NCI-H524 treated with DMSO at 0.1 percent for 48 hours (cell line): ENCODE measurements at regions not wholly inside any gene's neighbourhood (a gene's known extent, or its start where the extent isn't known, plus 50 kb on each side); places are given as distances from the start of the nearest gene placed in this dataset.
"Not testable (repeated sequence)": the region's sequence is repeated elsewhere in the genome, so short reads cannot be mapped to it uniquely, and the experiment has no call there.

Experiments used
- DNase-seq: peaks from one replicate; lab custom pipeline; 2025; lab: John Stamatoyannopoulos, UW

DNA sequence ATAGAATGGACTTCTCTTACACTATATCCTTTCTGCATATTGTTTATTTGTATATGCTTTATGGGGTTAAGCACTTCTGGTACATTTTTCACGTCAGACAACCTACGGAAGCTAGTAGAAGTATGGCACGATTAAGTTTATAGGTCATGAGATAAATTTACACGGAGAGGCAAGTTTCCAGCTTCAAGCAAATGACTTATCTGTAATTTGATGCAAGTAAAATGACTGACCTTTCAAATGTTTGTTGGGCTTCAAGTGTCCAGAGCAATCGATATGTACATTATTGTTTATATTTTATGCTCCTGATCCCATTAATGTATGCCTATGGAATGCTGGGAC, 97.5 kb upstream of the EFEMP1 start:
- no peak for DNase-seq

DNA sequence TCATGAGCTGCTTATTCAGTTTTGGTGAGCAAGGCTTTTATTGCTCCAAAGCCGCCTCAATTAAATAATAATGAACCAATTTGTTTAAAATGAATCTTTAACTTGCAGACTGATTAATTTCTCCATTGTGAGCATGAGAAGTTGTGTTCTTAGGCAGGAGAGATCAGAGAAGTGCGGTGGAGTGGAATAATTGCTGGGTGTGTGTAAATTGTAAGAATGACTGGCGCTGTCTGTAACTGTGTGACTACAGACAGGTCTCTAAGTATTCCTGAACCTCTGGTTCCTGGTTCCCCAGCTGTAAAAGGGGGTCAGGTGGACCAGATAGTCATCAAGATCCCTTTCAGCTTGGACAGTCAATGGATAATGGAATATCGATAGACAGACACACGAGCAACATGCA, 98.0 kb upstream of the EFEMP1 start:
- no peak for DNase-seq

DNA sequence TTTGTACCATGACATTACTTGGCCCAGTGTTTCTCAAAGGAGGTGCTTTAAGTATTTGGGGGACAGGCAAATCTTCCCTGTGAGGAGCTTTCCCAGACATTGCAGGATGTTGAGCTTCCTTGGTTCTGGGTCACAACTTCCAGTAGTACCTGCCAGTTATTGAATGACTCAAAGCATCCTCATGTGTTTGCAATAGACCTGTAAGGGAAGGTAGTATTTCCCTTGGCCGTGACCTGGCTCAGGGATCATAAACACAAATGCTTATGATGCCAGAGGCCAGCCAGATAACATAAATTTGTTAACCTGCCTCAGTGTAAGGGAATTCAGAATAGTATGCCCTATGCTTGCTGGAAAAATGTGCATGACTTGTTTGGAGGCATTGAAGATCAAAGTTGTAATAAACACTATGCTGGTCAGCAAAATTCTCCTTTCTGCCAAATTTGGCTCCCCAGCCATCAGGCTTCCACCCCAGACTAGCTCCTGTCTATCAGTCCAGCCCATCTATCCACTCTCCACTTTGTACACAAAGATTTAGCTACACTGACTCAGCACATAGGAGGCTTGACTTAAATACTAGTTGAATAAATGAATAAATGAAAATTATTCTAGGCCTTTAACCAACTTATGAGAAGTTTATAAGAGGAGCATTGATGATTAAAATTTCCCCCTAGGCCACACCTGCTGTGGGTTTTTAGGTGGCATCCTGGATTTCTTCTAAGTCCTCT, 102.0 kb upstream of the EFEMP1 start:
- no peak for DNase-seq

DNA sequence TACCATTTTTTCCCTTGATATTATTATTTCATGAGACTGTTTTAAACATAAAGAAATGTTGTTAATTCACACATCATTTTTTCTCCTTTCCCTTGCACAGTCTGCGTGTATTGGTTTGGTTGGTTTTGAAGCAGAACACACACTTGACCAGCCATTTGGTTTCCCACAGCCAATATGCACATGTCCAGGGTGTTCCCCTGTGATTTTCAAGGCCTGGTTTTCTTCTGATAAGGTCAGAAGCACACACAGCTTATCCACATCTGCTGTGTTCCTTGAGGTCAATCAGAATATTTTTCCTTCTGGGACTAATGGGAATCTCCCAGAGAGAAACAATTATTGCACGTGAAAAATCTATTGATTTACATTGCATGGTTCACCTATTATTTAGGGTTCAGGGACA, 103.2 kb upstream of the EFEMP1 start:
- no peak for DNase-seq

DNA sequence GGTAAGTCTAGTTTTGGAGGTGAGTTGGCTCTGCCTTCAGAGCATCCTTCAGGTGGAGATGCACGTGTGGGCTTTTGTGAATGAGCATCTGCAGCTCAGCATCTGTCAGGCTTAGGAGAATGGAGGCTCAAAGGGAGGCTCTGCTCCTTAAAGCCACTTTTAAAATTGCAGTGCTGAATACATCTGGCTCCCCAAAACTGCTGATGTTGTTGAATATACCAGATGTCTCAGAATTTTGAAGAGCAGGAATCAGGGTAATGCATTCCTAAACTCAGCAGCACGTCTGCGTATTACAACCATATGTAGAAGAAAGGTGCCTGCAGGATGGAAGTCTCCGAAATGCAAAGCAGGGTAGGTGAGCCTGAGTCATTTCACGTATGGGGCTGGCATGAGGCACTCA, 106.5 kb upstream of the EFEMP1 start:
- DNase-seq, result no peak

DNA sequence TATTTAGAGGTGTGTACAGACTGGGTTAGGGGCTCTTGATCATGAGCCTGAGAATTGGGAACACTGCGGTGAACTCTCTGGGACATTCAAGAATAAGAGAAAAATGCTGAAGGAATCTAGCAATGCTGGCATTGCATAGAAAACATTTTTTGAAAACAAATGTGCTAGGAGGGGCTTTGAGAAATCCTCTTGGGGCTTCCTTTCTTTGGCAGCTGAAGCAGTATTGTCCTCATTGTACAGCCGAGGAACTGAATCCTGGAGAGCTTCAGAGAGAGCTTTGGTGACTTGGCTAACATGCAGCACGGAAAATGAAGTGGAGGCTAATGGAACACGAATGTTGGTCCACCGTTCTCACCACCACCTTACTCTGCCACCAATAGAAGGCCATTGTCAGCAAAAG, 107.3 kb upstream of the EFEMP1 start:
- DNase-seq, result no peak

DNA sequence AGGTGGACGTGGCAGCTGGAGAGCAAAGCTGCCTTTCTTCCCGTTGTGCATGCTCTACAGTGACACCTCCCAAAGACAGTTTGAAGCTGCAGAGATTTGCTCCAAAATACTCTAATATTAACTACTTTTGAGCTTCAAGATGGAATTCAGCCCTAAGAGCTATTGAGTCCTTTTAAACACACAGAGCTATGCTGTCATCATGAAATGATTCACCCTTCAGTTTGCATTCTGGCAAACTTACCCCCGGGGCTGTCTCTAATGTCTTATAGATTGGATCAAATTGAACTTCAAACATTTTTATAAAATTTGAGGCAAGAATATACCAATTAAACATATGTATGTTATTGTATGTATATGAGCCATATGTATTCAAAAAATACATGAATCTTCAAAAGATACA, 110.7 kb upstream of the EFEMP1 start:
- no peak for DNase-seq

DNA sequence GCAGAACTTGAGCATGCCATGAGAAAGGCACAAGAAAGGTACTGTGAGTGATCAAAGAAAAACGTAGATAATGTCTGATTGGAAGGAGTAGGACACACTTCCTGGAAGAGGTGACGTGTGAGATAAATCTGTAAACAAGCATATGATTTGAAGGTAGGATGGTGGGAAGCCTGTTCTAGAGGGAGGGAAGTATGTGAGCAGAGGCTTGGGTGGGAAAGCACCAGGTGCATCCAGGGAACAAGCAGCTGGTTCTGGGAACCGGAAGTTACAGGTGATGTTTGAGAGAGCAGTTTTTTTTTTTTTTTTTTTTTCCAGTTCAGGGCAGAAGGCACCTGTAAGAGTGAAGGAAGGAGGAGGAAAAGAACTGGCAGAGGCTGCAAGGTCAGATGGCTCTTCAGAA, 116.6 kb upstream of the EFEMP1 start:
- no peak for DNase-seq

DNA sequence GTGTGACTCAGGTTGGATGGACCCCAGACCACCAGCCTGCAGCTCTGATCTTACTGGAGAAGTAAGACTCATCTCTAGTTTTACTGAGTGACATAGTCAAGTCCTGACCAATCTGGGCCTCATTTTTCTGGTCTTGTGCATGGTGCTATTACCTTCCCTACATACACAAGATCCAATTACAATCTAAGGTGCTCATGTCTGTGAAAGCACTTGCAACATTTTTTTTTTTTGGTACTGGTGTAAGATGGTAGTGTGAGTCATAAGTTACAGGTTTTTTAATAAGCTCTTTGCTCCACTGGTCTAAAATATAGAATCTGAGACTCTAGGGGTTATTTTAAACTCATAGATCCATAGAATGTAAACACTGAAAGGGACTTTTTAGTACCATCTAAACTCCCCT, 117.3 kb upstream of the EFEMP1 start:
- no peak for DNase-seq

DNA sequence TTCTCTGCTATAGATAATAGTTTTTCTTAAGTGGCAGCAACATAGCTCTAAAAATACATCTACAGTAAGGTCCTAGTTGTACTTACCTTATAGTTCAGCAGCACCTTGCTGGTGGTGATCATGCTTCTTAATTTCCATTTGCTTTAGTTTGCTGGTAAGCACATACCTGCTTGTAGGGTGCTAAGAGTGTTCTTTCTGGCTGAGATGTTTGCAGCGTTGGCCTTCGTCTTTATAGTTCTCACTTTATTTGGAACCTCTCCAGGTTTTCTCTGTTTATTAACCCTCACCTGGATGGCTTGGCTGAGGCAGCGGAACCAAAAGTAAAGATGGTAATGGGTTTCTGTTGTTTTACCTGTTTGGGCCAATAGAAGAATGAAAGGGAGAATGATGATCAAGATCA, 123.6 kb upstream of the EFEMP1 start:
- no peak for DNase-seq

DNA sequence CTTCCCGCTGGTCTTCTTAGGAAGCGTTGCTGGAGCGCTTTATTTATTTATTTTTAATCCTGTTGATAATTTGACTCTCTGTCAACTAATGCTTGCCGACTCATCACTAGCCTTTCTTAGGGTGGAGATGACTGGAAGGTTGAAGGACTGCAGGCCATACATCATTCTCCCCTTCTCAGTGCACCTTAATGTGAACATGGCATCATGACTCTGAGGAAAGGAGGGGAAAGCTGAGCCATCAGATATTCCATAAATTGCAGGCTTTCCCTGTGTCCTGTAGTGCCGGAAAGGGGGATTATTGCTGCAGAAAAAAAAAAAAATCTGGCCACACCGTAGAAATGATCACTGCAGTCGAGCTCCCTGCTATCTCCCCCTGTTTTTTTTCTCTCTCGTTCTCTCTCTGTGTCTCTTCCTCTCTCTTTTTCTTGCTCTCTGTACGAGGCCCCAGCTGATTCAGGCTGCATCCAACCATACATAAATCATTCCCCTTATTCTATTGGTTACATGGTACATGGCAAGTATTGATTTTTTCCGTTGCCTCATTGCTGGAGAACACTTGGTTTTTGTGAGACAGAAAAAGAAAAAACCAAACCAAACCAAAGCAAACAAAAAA, 125.8 kb upstream of the EFEMP1 start:
- DNase-seq, result no peak

DNA sequence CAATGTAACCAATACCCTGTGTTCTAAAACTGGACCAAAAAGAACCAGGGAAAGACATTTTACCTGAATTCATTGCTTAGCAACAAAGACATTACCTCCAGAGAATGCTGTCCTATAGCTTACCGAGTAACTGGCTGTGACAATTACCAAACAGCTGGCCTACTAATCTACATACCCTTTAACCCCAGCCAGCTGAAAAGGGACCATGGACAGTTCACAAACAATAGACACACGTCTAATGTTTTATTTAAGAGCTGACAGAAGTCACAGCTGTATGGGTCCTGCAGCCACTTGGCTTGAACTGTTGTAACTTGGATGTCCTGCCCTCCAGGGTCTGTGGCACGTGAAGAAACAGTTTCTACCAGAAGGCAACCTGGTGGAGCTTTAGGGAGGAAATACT, 130.1 kb upstream of the EFEMP1 start:
- no peak for DNase-seq

DNA sequence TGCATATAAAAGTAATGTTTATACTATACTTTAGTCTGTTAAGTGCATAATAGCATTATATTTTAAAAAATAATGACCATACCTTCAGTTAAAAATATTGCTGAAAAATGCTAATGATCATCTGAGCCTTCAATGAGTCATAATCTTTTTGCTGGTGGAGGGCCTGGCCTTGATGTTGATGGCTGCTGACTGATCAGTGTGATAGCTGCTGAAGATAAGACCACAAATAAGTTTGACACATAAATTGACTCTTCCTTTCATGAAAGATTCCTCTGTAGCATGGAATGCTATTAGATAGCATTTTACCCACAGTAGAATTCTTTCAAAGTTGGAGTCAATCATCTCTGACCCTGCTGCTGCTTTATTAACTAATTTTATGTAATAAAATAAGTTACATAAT, 128.4 kb upstream of the CCDC85A start:
- no peak for DNase-seq

DNA sequence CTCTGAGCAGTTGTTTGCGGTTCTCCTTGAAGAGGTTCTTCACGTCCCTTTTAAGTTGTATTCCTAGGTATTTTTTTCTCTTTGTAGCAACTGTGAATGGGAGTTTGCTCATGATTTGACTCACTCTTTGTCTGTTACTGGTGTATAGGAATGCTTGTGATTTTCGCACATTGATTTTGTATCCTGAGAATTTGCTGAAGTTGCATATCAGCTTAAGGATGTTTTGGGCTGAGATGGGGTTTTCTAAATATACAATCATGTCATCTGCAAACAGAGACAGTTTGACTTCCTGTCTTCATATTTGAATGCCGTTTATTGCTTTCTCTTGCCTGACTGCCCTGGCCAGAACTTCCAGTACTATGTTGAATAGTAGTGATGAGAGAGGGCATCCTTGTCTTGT, 122.5 kb upstream of the CCDC85A start:
- not testable (repeated sequence) for DNase-seq

DNA sequence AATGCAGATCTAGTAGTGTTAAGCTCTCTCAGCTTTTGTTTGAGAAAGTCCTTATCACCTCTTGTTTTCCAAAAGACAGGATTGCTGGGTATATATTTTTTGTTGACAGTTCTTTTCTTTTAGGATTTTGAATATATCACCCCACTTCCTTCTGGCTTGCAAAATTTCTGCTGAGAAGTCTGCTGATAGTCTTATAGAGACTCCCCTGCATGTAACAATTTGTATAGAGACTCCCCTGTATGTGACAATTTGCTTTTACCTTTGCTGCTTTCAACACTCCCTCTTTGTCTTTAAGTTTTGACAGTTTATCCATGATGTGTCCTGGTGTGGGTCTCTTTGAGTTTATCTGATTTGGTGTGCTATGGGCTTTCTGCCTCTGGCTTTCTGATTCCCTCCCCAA, 115.0 kb upstream of the CCDC85A start:
- no peak for DNase-seq

DNA sequence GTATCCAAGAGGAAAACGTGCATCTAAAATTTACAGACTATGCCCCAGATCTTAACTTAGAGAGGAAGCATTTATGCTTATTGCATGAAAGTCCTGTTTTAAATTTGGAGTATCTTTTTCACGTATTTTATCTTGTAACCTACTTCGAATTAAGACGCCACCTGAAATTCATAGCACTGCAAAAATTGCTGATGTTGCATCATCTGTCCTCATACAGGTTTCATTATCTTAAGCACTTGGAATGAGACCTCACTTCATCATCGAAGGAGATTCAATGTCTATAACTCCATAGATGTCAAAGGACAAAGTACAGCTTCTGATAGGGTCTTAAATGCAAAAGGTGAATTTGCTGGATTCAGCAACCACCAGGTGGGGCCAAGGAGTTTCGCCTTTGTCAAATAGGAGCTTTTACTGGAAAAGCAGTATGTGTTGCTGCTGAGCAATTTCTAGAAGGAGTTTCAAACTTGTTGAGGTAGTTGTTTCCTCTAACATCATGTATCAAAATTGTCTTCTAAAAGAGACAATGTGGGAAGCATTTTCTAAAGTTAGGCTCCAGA, 106.4 kb upstream of the CCDC85A start:
- DNase-seq, result no peak

DNA sequence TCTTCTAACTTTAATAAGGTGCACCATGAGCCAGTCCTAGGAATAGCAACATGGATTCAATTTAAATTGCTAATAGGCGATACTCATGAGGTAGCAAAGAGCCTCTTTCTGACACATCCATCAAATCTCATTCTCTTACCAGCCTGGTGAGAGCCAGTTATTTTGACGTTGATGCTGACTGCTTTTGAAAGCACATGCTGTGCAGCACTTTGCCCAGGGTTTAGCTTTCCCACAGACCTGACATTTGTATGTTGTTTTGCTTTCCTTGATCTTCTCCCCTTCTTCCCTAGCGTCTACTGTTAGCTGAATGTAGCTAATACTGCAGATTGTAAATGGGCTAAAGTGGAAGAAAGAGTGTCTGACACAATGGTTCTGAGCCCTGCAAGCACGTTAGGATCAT, 101.1 kb upstream of the CCDC85A start:
- no peak for DNase-seq

DNA sequence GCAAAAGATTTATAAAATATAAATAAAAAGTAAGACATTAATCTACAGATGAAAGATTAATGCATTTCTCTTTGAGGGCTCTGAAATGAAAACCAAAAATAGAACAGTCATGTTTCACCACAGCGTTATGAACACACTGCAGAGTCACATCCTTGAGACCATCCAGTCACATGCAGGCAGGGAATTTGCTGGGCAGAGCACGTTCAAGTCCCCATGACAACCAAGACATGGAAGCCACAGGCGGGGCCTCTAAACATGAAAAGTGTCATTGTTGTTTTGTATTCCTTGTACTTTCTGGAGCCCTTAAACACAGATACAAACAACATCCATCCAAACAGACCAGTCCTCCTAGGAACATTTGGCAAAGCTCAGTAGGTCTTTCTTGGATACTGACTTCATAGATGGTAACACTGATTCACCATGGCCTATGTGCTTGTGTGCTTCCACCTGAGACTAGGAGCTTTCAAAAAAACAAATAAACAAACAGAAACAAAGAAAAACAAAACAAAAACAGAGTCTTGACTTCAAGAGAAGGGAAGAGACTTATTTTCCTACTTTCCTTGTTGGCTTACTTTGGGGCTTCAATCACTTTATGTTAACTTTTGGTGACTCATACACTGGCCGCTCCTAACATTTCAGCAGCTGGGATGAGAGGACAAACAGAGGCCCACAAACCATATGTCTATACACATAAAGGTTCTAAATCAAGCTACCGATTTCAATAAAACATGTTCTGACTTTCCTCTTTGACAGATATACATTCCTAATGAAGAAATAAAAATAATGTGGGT, 99.5 kb upstream of the CCDC85A start:
- DNase-seq, result no peak

DNA sequence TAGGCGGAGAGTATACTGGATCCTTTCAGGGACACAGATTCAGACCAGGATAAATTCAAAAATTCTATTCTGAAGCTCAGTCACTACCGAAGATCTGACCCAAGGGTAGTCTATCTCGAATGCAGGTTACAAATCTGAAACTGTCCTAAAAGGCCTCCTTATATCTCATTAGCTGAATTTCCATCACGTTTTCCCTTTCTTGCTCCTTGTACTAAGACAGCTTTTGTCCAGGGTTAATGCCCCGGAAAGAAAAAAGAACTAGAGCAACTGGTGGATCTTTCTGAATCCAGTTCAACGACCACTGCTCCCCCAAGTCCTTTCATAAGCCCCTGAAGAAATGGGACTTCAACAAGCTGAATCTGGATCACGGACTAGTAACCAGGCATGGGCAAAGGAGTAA, 97.5 kb upstream of the CCDC85A start:
- DNase-seq, result no peak

DNA sequence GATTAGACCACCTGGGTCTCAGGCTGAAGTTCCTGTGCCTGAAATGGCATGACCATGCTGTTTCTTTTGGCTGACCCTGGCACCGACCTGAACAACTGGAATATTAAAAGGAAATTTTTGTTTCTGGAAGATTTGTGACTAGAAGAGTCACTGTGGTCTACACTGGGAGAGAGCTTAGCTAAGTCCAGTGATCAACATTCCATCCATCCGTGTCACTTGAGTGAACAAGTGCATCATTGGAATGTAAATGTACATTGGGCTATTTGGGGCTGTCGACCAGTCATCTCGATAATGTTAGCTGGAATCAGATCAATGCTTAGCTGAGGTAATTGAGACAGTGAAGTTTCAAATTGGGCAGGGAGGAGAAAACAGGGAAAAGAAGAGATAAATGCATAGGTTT, 95.4 kb upstream of the CCDC85A start:
- DNase-seq, result no peak

DNA sequence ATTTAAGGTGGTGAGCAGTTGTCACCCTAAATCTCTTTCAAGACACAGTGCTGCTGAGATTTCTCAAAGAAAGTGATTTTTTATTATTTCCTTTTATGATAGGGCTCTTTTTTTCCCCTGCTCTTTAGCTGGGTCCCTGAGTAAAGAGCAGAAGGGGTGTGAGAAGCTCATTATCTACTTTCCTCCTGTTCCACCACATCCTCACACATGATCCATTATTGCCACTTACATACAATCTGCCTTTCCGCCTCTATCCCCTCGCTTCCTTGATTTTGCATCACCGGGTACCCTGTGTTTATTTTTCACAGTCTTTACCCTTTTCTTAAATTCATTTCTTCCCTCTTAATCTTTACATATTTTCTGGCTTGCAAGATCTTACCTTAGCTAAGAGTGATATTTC, 93.9 kb upstream of the CCDC85A start:
- no peak for DNase-seq

DNA sequence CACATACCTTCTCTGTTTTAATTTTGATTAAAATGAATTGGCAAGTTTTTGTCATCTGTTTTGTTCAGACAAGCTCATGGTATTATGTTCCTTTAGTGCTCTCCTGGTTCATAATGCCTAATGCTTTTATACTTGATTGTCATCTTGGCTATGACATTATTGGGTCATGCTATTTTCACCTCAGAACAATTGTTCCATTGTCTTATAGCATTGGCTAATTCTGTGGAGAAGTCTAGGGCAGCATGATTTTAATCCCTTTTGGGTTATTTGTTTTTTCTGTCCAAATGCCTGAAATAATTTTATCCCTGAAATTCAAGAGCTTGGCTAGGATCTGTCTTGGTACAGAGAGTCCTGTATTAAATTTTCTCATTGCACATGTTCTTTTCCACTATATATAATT, 83.8 kb upstream of the CCDC85A start:
- no peak for DNase-seq

DNA sequence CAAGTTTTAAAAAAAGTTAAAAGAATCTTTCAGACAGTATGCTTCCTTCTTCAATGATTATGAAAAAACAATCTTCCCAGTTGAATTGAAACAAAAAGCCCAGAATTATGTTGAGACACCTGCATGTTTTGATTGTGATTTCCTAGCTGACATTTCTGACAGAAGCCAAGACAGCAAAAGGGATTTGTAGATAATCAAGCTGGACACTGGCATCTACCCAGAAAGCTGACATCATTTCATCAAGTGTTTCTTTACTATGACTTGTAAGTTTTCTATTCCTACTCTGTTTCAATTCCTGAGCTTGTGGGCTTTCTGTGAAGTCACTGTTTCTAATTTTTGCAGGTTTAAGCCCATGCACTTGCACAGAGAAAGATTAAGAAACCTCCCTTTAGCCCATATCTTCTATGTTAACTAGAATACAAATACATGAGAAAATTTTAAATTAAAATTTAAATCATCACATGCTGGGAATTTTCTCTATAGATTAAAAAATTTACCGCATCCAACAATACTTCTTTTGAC, 82.9 kb upstream of the CCDC85A start:
- DNase-seq, result no peak
